Lung (tissue), 11 donors: ENCODE measurements at regions not wholly inside any gene's neighbourhood (a gene's known extent, or its start where the extent isn't known, plus 50 kb on each side); places are given as distances from the start of the nearest gene placed in this dataset.

Experiments used
- ATAC-seq: fragments of 200-7000 bp; cut with Tn5 transposase; one replicate; pipeline ENCODE4 v1.9.1; 2020; ENCODE audit warnings: moderate number of reproducible peaks; ENCODE audit not compliant: insufficient read depth, low FRiP score
- DNase-seq, 3 donors: peaks; one replicate each; pipeline ENCODE4 v3.0.0-alpha.2; 2013 to 2017
- H3K27ac ChIP-seq, 2 donors: one replicate each; pipeline ENCODE4 v1.5.1; 2013; ENCODE audit warnings: mild to moderate bottlenecking in 2 of 2, moderate library complexity in 2 of 2, control low read depth in 1 of 2, inconsistent platforms in 1 of 2, low read depth in 1 of 2, low read length in 1 of 2
- H3K27me3 ChIP-seq, 3 donors: one replicate each; pipeline ENCODE4 v1.5.1; 2013; ENCODE audit warnings: low read length in 2 of 3; ENCODE audit not compliant: control insufficient read depth in 3 of 3, insufficient read depth in 3 of 3
- H3K36me3 ChIP-seq, 4 donors: one replicate each; pipeline ENCODE4 v1.5.1; 2013; ENCODE audit warnings: low read length in 4 of 4, mild to moderate bottlenecking in 1 of 4, moderate library complexity in 1 of 4; ENCODE audit not compliant: control insufficient read depth in 4 of 4, insufficient read depth in 4 of 4
- H3K4me1 ChIP-seq, 5 donors: one replicate each; pipeline ENCODE4 v1.5.1; 2013; ENCODE audit warnings: low read length in 5 of 5, mild to moderate bottlenecking in 2 of 5, moderate library complexity in 1 of 5; ENCODE audit not compliant: control insufficient read depth in 5 of 5, insufficient read depth in 5 of 5
- H3K4me3 ChIP-seq: one replicate; pipeline ENCODE4 v1.5.1; 2013; ENCODE audit warnings: mild to moderate bottlenecking, control low read depth, moderate library complexity
- H3K9ac ChIP-seq, 2 donors: one replicate each; pipeline ENCODE4 v1.5.1; 2013; ENCODE audit warnings: low read length in 2 of 2, control low read depth in 1 of 2; ENCODE audit not compliant: insufficient read depth in 1 of 2
- H3K9me3 ChIP-seq, 4 donors: one replicate each; pipeline ENCODE4 v1.5.1; 2013; ENCODE audit warnings: low read length in 3 of 4, mild to moderate bottlenecking in 1 of 4, moderate library complexity in 1 of 4; ENCODE audit not compliant: control insufficient read depth in 4 of 4, insufficient read depth in 3 of 4
- CTCF ChIP-seq: IDR thresholded peaks from 2 replicates; pipeline ENCODE4 v1.5.1; 2012; ENCODE audit warnings: mild to moderate bottlenecking; ENCODE audit errors: control extremely low read depth, extremely low read depth
- WGBS, 2 donors: extraction: QIAGEN DNeasy Blood & Tissue Kit; methylation state at CpG; one replicate each; pipeline ENCODE4 v1.1.7; 2013; 5-methylcytosine and 5-hydroxymethylcytosine counted together
- donor health status: control.
- donor health status: control.
- donor health status: Bipolar disorder and iron deficiency.
- donor health status: healthy.
- donor health status: DM: yes; HTN: yes; CAD: no.

- ATAC-seq, result no peak
- H3K9ac ChIP-seq, result no peak overlapping the region
- no peaks in the 10 kb centered on the region for H3K4me1 ChIP-seq
- WGBS, 2 donors, result 76 to 91% methylated on average over 2 of the region's 2 CpGs
- H3K36me3 ChIP-seq, result no peaks in the 10 kb centered on the region
- no peaks in the 10 kb centered on the region for H3K27me3 ChIP-seq
- no peak for TF ChIP-seq CTCF
- H3K4me3 ChIP-seq, result no peak overlapping the region
- H3K27ac ChIP-seq, result no peak overlapping the region
- H3K9me3 ChIP-seq, result no peaks in the 10 kb centered on the region
- DNase-seq, result no peak
These were observed 306.1 kb upstream of the FAM241A start for GRCh38 chr4:111839141-111839540.

GRCh38 chr4:111842336-111842735, 302.9 kb upstream of the FAM241A start:
- no peak for DNase-seq
- 80 to 87% methylated on average over 3 of the region's 3 CpGs for WGBS, 2 donors
- H3K27ac ChIP-seq, result no peak overlapping the region
- H3K9ac ChIP-seq, result no peak overlapping the region
- H3K9me3 ChIP-seq, result no peaks in the 10 kb centered on the region
- no peaks in the 10 kb centered on the region for H3K27me3 ChIP-seq
- no peak for ATAC-seq
- no peak overlapping the region for H3K4me3 ChIP-seq
- H3K4me1 ChIP-seq, result no peaks in the 10 kb centered on the region
- no peak for TF ChIP-seq CTCF
- H3K36me3 ChIP-seq, result no peaks in the 10 kb centered on the region

- DNase-seq, result peak in 2 of 3 donors; percentile 9 to 14
- Histone ChIP-seq H3K4me1 (no peaks in the 10 kb centered on the region), H3K27ac (no peak overlapping the region), H3K9ac (no peak overlapping the region), H3K4me3 (no peak overlapping the region), H3K27me3 (no peaks in the 10 kb centered on the region), H3K36me3 (no peaks in the 10 kb centered on the region), H3K9me3 (no peaks in the 10 kb centered on the region)
- ATAC-seq, result no peak
- TF ChIP-seq CTCF, result no peak
- 57 to 67% methylated on average over 5 of the region's 5 CpGs for WGBS, 2 donors
These were observed 297.8 kb upstream of the FAM241A start for GRCh38 chr4:111847296-111848008.
